ENCODE measurements at regions not wholly inside any gene's neighbourhood (a gene's known extent, or its start where the extent isn't known, plus 50 kb on each side); places are given as distances from the start of the nearest gene placed in this dataset.

DNA sequence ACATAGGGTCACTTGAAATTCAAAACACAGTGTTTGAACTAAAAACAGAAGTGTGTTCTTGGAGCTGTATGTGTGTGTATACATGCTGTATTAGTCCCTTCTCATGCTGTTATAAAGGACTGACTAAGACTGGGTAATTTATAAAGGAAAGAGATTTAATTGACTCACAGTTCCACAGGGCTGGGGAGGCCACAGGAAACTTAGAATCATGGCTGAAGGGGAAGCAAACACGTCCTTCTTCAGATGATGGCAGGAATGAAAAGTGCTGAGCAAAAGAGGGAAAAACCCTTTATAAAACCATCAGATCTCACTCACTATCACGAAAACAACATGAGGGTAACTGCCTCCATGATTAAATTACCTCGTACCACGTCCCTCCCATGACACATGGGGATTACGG is 224.1 kb downstream of the BCAT1 start:
- Histone ChIP-seq H3K27ac (ENCODE audit: low read depth, low read length) (no peak overlapping the region), H3K4me1 (ENCODE audit: control insufficient read depth in 1 of 2, insufficient read depth in 2 of 2, low read length in 2 of 2) (no peaks in the 10 kb centered on the region), H3K9ac (ENCODE audit: low read length) (no peak overlapping the region), H3K4me3 (replicated peaks in 1 of 2; ENCODE audit: low read depth in 1 of 2, low read length in 2 of 2) (no peak overlapping the region), H3K9me2 (ENCODE audit: insufficient read depth) (no peaks in the 10 kb centered on the region), H3K27me3 (ENCODE audit: insufficient read depth, low read length) (no peaks in the 10 kb centered on the region), H4K20me1 (ENCODE audit: insufficient read depth) (no peaks in the 10 kb centered on the region), H2AFZ (ENCODE audit: low read depth, low read length, poor library complexity, severe bottlenecking) (no peak overlapping the region), H3K79me2 (ENCODE audit: insufficient read depth, low read length) (no peaks in the 10 kb centered on the region), H3K4me2 (ENCODE audit: low read length) (no peak overlapping the region), H3K9me3 (ENCODE audit: control insufficient read depth in 1 of 2, insufficient read depth in 1 of 2, low read depth in 1 of 2, low read length in 2 of 2) (no peaks in the 10 kb centered on the region), H3K36me3 (ENCODE audit: control insufficient read depth in 1 of 2, insufficient read depth in 2 of 2, low read length in 2 of 2) (no peaks in the 10 kb centered on the region)
- ChIA-PET CTCF (no interaction called here), POLR2A (no interaction called here), RAD21 (ENCODE audit: low non-redundant PET in 1 of 2, low total read pairs in 2 of 2, uncharacterized antibody in 2 of 2, unreplicated experiment in 2 of 2) (no interaction called here)
- DNase-seq (ENCODE audit: low read depth, low spot score), result no peak
- intact Hi-C loops (cut with micrococcal nuclease), result no loop called here
- no TSS peak for BruUV-seq (replicated peaks)
- TF ChIP-seq, protein P1, sequence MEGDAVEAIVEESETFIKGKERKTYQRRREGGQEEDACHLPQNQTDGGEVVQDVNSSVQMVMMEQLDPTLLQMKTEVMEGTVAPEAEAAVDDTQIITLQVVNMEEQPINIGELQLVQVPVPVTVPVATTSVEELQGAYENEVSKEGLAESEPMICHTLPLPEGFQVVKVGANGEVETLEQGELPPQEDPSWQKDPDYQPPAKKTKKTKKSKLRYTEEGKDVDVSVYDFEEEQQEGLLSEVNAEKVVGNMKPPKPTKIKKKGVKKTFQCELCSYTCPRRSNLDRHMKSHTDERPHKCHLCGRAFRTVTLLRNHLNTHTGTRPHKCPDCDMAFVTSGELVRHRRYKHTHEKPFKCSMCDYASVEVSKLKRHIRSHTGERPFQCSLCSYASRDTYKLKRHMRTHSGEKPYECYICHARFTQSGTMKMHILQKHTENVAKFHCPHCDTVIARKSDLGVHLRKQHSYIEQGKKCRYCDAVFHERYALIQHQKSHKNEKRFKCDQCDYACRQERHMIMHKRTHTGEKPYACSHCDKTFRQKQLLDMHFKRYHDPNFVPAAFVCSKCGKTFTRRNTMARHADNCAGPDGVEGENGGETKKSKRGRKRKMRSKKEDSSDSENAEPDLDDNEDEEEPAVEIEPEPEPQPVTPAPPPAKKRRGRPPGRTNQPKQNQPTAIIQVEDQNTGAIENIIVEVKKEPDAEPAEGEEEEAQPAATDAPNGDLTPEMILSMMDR (IDR thresholded peaks at IDR 0.05 in 2 of 3, conservative IDR thresholded peaks at IDR 0.05 in 1 of 3; ENCODE audit: borderline replicate concordance in 1 of 3, insufficient read depth in 1 of 3, low read depth in 2 of 3, low read length in 2 of 3), result no peak
- TF ChIP-seq POLR2AphosphoS5 (IDR thresholded peaks at IDR 0.05; ENCODE audit: low read depth, low read length), result no peak
- TF ChIP-seq ZFX (IDR thresholded peaks at IDR 0.05), result no peak
- TF ChIP-seq CBX3 (IDR thresholded peaks at IDR 0.05; ENCODE audit: low read depth), result no peak
- no peak for TF ChIP-seq SP1 (IDR thresholded peaks at IDR 0.05; ENCODE audit: low read depth)
- no peak for TF ChIP-seq YY1 (IDR thresholded peaks at IDR 0.05; ENCODE audit: extremely low read depth, insufficient replicate concordance, low read depth, low read length)
- no peak for TF ChIP-seq EZH2phosphoT487 (IDR thresholded peaks at IDR 0.05; ENCODE audit: borderline replicate concordance)
- TF ChIP-seq RAD21 (IDR thresholded peaks at IDR 0.05; ENCODE audit: low read depth), result no peak
- no peak for TF ChIP-seq SRF (IDR thresholded peaks at IDR 0.05; ENCODE audit: low read depth)
- TF ChIP-seq, protein P2, sequence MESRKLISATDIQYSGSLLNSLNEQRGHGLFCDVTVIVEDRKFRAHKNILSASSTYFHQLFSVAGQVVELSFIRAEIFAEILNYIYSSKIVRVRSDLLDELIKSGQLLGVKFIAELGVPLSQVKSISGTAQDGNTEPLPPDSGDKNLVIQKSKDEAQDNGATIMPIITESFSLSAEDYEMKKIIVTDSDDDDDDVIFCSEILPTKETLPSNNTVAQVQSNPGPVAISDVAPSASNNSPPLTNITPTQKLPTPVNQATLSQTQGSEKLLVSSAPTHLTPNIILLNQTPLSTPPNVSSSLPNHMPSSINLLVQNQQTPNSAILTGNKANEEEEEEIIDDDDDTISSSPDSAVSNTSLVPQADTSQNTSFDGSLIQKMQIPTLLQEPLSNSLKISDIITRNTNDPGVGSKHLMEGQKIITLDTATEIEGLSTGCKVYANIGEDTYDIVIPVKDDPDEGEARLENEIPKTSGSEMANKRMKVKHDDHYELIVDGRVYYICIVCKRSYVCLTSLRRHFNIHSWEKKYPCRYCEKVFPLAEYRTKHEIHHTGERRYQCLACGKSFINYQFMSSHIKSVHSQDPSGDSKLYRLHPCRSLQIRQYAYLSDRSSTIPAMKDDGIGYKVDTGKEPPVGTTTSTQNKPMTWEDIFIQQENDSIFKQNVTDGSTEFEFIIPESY (IDR thresholded peaks at IDR 0.05; ENCODE audit: extremely low read depth, insufficient replicate concordance, low read length), result no peak
- TF ChIP-seq SIN3A (IDR thresholded peaks at IDR 0.05; ENCODE audit: low read depth), result no peak
- no peak for TF ChIP-seq ZNF274 (IDR thresholded peaks at IDR 0.05; ENCODE audit: low read depth, low read length)
- no peak for TF ChIP-seq CEBPB (IDR thresholded peaks at IDR 0.05; ENCODE audit: low read depth)
- TF ChIP-seq POLR2A (IDR thresholded peaks at IDR 0.05; ENCODE audit: borderline replicate concordance, extremely low read depth, insufficient read depth, insufficient read length), result no peak
- no peak for TF ChIP-seq EGR1 (IDR thresholded peaks at IDR 0.05; ENCODE audit: low read depth)
- TF ChIP-seq EZH2 (IDR thresholded peaks at IDR 0.05), result no peak
- no peak for ATAC-seq

Measured in HCT116 (cell line).